ENCODE measurements at regions not wholly inside any gene's neighbourhood (a gene's known extent, or its start where the extent isn't known, plus 50 kb on each side); places are given as distances from the start of the nearest gene placed in this dataset.
A peak's percentile ranks its signal among the peaks of the same experiment; 100 is the strongest.
"Not testable (repeated sequence)": the region's sequence is repeated elsewhere in the genome, so short reads cannot be mapped to it uniquely, and the experiment has no call there.

GRCh38 chr22:22118987-22119386 is 125.6 kb upstream of the VPREB1 start:
- H3K27ac ChIP-seq = no peak overlapping the region
- TF ChIP-seq, protein P1, sequence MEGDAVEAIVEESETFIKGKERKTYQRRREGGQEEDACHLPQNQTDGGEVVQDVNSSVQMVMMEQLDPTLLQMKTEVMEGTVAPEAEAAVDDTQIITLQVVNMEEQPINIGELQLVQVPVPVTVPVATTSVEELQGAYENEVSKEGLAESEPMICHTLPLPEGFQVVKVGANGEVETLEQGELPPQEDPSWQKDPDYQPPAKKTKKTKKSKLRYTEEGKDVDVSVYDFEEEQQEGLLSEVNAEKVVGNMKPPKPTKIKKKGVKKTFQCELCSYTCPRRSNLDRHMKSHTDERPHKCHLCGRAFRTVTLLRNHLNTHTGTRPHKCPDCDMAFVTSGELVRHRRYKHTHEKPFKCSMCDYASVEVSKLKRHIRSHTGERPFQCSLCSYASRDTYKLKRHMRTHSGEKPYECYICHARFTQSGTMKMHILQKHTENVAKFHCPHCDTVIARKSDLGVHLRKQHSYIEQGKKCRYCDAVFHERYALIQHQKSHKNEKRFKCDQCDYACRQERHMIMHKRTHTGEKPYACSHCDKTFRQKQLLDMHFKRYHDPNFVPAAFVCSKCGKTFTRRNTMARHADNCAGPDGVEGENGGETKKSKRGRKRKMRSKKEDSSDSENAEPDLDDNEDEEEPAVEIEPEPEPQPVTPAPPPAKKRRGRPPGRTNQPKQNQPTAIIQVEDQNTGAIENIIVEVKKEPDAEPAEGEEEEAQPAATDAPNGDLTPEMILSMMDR (IDR thresholded peaks at IDR 0.05) = no peak
- no peak for TF ChIP-seq POLR2A (IDR thresholded peaks at IDR 0.05)
- H3K4me3 ChIP-seq = no peak overlapping the region
- DNase-seq = no peak
- no peaks in the 10 kb centered on the region for H3K4me1 ChIP-seq
- no peaks in the 10 kb centered on the region for H3K27me3 ChIP-seq
- H3K9me3 ChIP-seq = no peaks in the 10 kb centered on the region
- intact Hi-C loops (cut with DNase I; ENCODE audit: low total_unique reads) = no loop called here
- 69 to 76% methylated on average over 1 of the region's 1 CpG for WGBS, 2 donors
- no peaks in the 10 kb centered on the region for H3K36me3 ChIP-seq (ENCODE audit: low read depth, missing control alignments)

DNA sequence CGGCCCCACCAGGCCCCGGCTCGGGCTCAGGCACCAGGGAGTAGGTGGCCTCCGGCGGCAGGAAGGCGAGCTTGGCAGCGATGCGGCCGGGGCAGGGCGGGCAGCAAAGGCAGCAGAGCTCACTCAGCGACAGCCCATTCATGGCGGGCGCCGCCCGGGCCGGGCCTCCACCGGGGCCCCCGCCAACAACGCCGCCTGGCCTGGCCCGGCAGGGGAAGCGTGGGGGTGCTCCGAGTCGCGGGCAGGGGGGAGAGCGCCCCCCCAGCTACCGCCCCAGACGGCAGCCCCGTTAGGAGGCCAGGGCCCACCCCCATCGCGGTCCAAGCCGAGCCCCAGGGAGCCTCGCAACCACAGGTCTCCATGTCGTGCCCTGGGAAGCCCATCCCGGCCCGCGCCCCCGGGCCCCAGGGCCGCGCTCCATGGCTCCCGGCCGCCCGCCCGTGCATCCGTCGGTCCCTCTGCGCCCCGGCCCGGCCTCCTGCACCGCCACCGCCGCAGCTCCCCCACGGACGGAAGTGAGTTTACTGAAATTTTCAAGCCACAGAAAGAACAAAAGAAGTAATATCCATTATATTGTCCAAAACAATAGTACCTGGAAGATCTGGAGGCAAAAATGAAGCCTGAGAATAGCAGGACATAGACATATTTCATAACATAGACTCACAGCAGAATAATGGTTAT is 126.6 kb upstream of the VPREB1 start:
- H3K27ac ChIP-seq; DNase-seq; H3K9me3 ChIP-seq; H3K27me3 ChIP-seq; intact Hi-C loops (cut with DNase I; ENCODE audit: low total_unique reads); H3K4me1 ChIP-seq; H3K36me3 ChIP-seq (ENCODE audit: low read depth, missing control alignments): not testable (repeated sequence)
- 12 to 21% methylated on average over 11 to 47 of the region's 54 CpGs for WGBS, 2 donors
- H3K4me3 ChIP-seq = peak overlapping the region; percentile 15 to 49

GRCh38 chr22:22116997-22117770 is 127.4 kb upstream of the VPREB1 start:
- H3K4me1 ChIP-seq; H3K27ac ChIP-seq; H3K9me3 ChIP-seq; DNase-seq; H3K36me3 ChIP-seq (ENCODE audit: low read depth, missing control alignments); intact Hi-C loops (cut with DNase I; ENCODE audit: low total_unique reads); H3K27me3 ChIP-seq: not testable (repeated sequence)
- peak overlapping the region in 1 of 2 donors; percentile 49 for H3K4me3 ChIP-seq
- 81% methylated on average over 25 of the region's 44 CpGs; no CpG with 5 or more reads in 1 of the 2 donors for WGBS, 2 donors

GRCh38 chr22:22113701-22114100 is 130.9 kb upstream of the VPREB1 start:
- no peak overlapping the region for H3K27ac ChIP-seq
- H3K9me3 ChIP-seq = no peaks in the 10 kb centered on the region
- H3K4me1 ChIP-seq = peaks cover 3% of the 10 kb centered on the region
- H3K4me3 ChIP-seq = no peak overlapping the region
- no peaks in the 10 kb centered on the region for H3K36me3 ChIP-seq (ENCODE audit: low read depth, missing control alignments)
- no peaks in the 10 kb centered on the region for H3K27me3 ChIP-seq
- TF ChIP-seq, protein P1 (IDR thresholded peaks at IDR 0.05) = no peak
- TF ChIP-seq POLR2A (IDR thresholded peaks at IDR 0.05) = no peak
- DNase-seq = no peak
- intact Hi-C loops (cut with DNase I; ENCODE audit: low total_unique reads) = no loop called here

GRCh38 chr22:22112533-22113294 is 130.1 kb upstream of the TOP3B start:
- no peaks in the 10 kb centered on the region for H3K27me3 ChIP-seq
- no peak overlapping the region for H3K27ac ChIP-seq
- no peak overlapping the region for H3K4me3 ChIP-seq
- H3K4me1 ChIP-seq = peaks cover 3% of the 10 kb centered on the region
- DNase-seq = no peak
- TF ChIP-seq POLR2A (IDR thresholded peaks at IDR 0.05) = no peak
- TF ChIP-seq, protein P1 (IDR thresholded peaks at IDR 0.05) = no peak
- intact Hi-C loops (cut with DNase I; ENCODE audit: low total_unique reads) = no loop called here
- WGBS, 2 donors = 91 to 95% methylated on average over 3 to 4 of the region's 4 CpGs
- H3K36me3 ChIP-seq (ENCODE audit: low read depth, missing control alignments) = no peaks in the 10 kb centered on the region
- no peaks in the 10 kb centered on the region for H3K9me3 ChIP-seq

Measured in testis (tissue), 2 donors.